ENCODE measurements at regions not wholly inside any gene's neighbourhood (a gene's known extent, or its start where the extent isn't known, plus 50 kb on each side); places are given as distances from the start of the nearest gene placed in this dataset.

DNA sequence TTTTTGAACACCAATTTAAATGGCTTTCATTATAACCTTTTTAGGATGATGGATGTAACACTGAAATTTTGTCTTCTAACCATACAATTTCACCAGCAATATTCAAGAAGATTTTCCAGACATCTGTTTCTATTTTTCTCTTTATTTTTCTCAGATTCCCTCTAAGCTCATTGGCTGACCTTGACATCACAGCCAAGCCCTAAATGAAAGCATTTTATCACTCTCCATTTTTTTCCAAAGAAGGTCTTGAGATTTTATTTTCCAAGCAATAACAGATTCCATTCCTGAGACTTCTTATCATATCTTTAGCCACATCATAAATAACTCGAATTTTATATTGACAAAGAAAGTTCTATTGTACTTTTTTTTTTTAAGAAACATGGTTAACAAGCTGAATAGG, 392.6 kb upstream of the THBS1 start:
- TF ChIP-seq, protein P1, sequence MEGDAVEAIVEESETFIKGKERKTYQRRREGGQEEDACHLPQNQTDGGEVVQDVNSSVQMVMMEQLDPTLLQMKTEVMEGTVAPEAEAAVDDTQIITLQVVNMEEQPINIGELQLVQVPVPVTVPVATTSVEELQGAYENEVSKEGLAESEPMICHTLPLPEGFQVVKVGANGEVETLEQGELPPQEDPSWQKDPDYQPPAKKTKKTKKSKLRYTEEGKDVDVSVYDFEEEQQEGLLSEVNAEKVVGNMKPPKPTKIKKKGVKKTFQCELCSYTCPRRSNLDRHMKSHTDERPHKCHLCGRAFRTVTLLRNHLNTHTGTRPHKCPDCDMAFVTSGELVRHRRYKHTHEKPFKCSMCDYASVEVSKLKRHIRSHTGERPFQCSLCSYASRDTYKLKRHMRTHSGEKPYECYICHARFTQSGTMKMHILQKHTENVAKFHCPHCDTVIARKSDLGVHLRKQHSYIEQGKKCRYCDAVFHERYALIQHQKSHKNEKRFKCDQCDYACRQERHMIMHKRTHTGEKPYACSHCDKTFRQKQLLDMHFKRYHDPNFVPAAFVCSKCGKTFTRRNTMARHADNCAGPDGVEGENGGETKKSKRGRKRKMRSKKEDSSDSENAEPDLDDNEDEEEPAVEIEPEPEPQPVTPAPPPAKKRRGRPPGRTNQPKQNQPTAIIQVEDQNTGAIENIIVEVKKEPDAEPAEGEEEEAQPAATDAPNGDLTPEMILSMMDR (IDR thresholded peaks at IDR 0.05): no peak
- no peak for TF ChIP-seq POLR2AphosphoS5 (IDR thresholded peaks at IDR 0.05; ENCODE audit: low read depth, low read length)

All from Panc1 (cell line).